SK-N-SH (cell line): ENCODE measurements at regions not wholly inside any gene's neighbourhood (a gene's known extent, or its start where the extent isn't known, plus 50 kb on each side); places are given as distances from the start of the nearest gene placed in this dataset.

Experiments used
- CTCF ChIA-PET: fragments of 300-600, 350-600 bp; formaldehyde crosslinking; extraction: SDS; loops from one replicate; lab custom pipeline; 2021; lab: Yijun Ruan, JAX
- POLR2A ChIA-PET: fragments of 350-600 bp; sonication (Branson Sonifier 250); formaldehyde crosslinking; extraction: SDS; loops from one replicate; lab custom pipeline; 2020; ENCODE audit warnings: antibody characterized with exemption, inconsistent platforms; lab: Yijun Ruan, JAX
- DNase-seq: peaks from one replicate; pipeline ENCODE4 v3.0.0; 2012
- H2AFZ ChIP-seq: fragments of 200-600 bp; sonication (generic); 2 replicates; pipeline ENCODE4 v1.8.1; 2016; ENCODE audit warnings: antibody characterized with exemption, mild to moderate bottlenecking, low read depth
- H3F3A ChIP-seq: fragments of 200-600 bp; sonication (generic); replicated peaks from 2 replicates; pipeline ENCODE3; 2016; ENCODE audit warnings: antibody characterized with exemption, mild to moderate bottlenecking; ENCODE audit not compliant: insufficient read depth
- H3K27ac ChIP-seq, 2 experiments: fragments of 200-500 bp in 1 of 2; fragments of 200-600 bp in 1 of 2; sonication (Bioruptor generic) in 1 of 2; sonication (generic), shearing (Covaris generic) in 1 of 2; 2 replicates each; pipeline versions ENCODE4 v1.5.1 to v1.6.1; 2014 to 2016; ENCODE audit warnings: low read depth in 2 of 2, inconsistent platforms in 1 of 2, low read length in 1 of 2, mild to moderate bottlenecking in 1 of 2, mixed read lengths in 1 of 2
- H3K27me3 ChIP-seq: fragments of 200-600 bp; sonication (generic), shearing (Covaris generic); 2 replicates; pipeline ENCODE4 v1.6.1; 2016; ENCODE audit warnings: mixed run types; ENCODE audit not compliant: insufficient read depth
- H3K36me3 ChIP-seq, 2 experiments: fragments of 200-500 bp in 1 of 2; fragments of 200-600 bp in 1 of 2; sonication (Bioruptor generic) in 1 of 2; sonication (generic) in 1 of 2; replicated peaks in 1 of 2; 2 replicates each; pipeline versions ENCODE3 to v1.5.1; 2014 to 2016; ENCODE audit warnings: low read length in 1 of 2, mild to moderate bottlenecking in 1 of 2; ENCODE audit not compliant: insufficient read depth in 2 of 2, control insufficient read depth in 1 of 2
- H3K4me1 ChIP-seq, 2 experiments: fragments of 200-500 bp in 1 of 2; fragments of 200-600 bp in 1 of 2; sonication (Bioruptor generic) in 1 of 2; sonication (generic), shearing (Covaris generic) in 1 of 2; 2 replicates each; pipeline versions ENCODE4 v1.5.1 to v1.6.1; 2014 to 2016; ENCODE audit warnings: low read depth in 1 of 2, low read length in 1 of 2, mixed run types in 1 of 2; ENCODE audit not compliant: insufficient read depth in 2 of 2, control insufficient read depth in 1 of 2
- H3K4me2 ChIP-seq: fragments of 200-600 bp; sonication (generic), shearing (Covaris generic); 2 replicates; pipeline ENCODE4 v1.6.1; 2017; ENCODE audit warnings: mixed run types
- H3K4me3 ChIP-seq, 2 experiments: fragments of 200-500 bp in 1 of 2; fragments of 200-600 bp in 1 of 2; sonication (Bioruptor generic) in 1 of 2; sonication (generic), shearing (Covaris generic) in 1 of 2; 2 replicates each; pipeline versions ENCODE4 v1.5.1 to v1.8.1; 2014 to 2016; ENCODE audit warnings: low read depth in 2 of 2, inconsistent platforms in 1 of 2, low read length in 1 of 2, mild to moderate bottlenecking in 1 of 2, mixed read lengths in 1 of 2, moderate library complexity in 1 of 2
- H3K79me2 ChIP-seq: fragments of 200-600 bp; sonication (generic); 2 replicates; pipeline ENCODE4 v1.8.1; 2017; ENCODE audit warnings: mild to moderate bottlenecking; ENCODE audit not compliant: insufficient read depth
- H3K9ac ChIP-seq: fragments of 200-600 bp; sonication (generic); 2 replicates; pipeline ENCODE4 v1.6.1; 2017; ENCODE audit warnings: mixed run types
- H3K9me2 ChIP-seq: fragments of 200-600 bp; sonication (generic); 2 replicates; pipeline ENCODE4 v1.6.1; 2017; ENCODE audit warnings: mixed run types
- H3K9me3 ChIP-seq: fragments of 200-600 bp; sonication (generic); 2 replicates; pipeline ENCODE4 v1.6.1; 2017; ENCODE audit warnings: mixed run types, mild to moderate bottlenecking, moderate library complexity
- H4K20me1 ChIP-seq: fragments of 200-600 bp; sonication (generic); 2 replicates; pipeline ENCODE4 v1.6.1; 2017; ENCODE audit warnings: mild to moderate bottlenecking, mixed run types; ENCODE audit not compliant: insufficient read depth
- ELF1 ChIP-seq: IDR thresholded peaks from 2 replicates; pipeline ENCODE4 v1.4.0; 2012
- EZH2phosphoT487 ChIP-seq: fragments of 200-600 bp; sonication (generic); IDR thresholded peaks from 2 replicates; pipeline ENCODE4 v1.6.1; 2017; ENCODE audit warnings: low read depth, mixed run types, mild to moderate bottlenecking, antibody characterized with exemption, moderate library complexity, borderline replicate concordance
- FOXJ3 ChIP-seq: sonication (generic); formaldehyde crosslinking; IDR thresholded peaks from 2 replicates; pipeline ENCODE4 v1.5.1; 2020; ENCODE audit warnings: mild to moderate bottlenecking, missing genetic modification reagents
- FOXM1 ChIP-seq: IDR thresholded peaks from 2 replicates; pipeline ENCODE4 v1.4.0; 2012; ENCODE audit warnings: low read depth, mild to moderate bottlenecking
- GABPA ChIP-seq: IDR thresholded peaks from 2 replicates; pipeline ENCODE4 v1.4.0; 2012; ENCODE audit warnings: low read depth, mild to moderate bottlenecking
- JUND ChIP-seq: IDR thresholded peaks from 2 replicates; pipeline ENCODE4 v1.4.0; 2012
- NRF1 ChIP-seq: IDR thresholded peaks from 2 replicates; pipeline ENCODE4 v1.6.1; 2012; ENCODE audit warnings: low read depth, mild to moderate bottlenecking, low read length
- RAD21 ChIP-seq: IDR thresholded peaks from 2 replicates; pipeline ENCODE4 v1.6.1; 2012; ENCODE audit warnings: mild to moderate bottlenecking, low read length
- RCOR1 ChIP-seq: fragments of 150-350 bp; IDR thresholded peaks from 2 replicates; pipeline ENCODE4 v1.6.1; 2017; ENCODE audit warnings: antibody characterized with exemption, low read length
- SIN3A ChIP-seq: IDR thresholded peaks from 2 replicates; pipeline ENCODE4 v1.6.1; 2012; ENCODE audit warnings: low read depth, mild to moderate bottlenecking, low read length, moderate library complexity, borderline replicate concordance
- SMC3 ChIP-seq: IDR thresholded peaks from 2 replicates; pipeline ENCODE4 v1.6.1; 2012; ENCODE audit warnings: low read depth, low read length, improper control_type of control experiment
- TCF12 ChIP-seq: IDR thresholded peaks from 2 replicates; pipeline ENCODE4 v1.4.0; 2012
- TEAD4 ChIP-seq: IDR thresholded peaks from 2 replicates; pipeline ENCODE4 v1.4.0; 2012; ENCODE audit warnings: mild to moderate bottlenecking, borderline replicate concordance; ENCODE audit not compliant: insufficient read depth
- USF1 ChIP-seq: IDR thresholded peaks from 2 replicates; pipeline ENCODE4 v1.4.0; 2012; ENCODE audit warnings: low read depth, borderline replicate concordance
- WGBS: methylation state at CpG from one replicate; pipeline ENCODE4 v1.1.6; 2017; ENCODE audit warnings: low lambda C conversion rate; 5-methylcytosine and 5-hydroxymethylcytosine counted together
- TF ChIP-seq, protein P1 (sequence below): IDR thresholded peaks from 2 replicates; pipeline ENCODE4 v1.4.0; 2012; ENCODE audit warnings: low read depth, borderline replicate concordance
- TF ChIP-seq, protein P2 (sequence below): IDR thresholded peaks from 2 replicates; pipeline ENCODE4; 2012
- TF ChIP-seq, protein P3 (sequence below): IDR thresholded peaks from 2 replicates; pipeline ENCODE4 v1.6.1; 2012; ENCODE audit warnings: mild to moderate bottlenecking, low read depth, low read length, moderate library complexity
- TF ChIP-seq, protein P4 (sequence below): fragments of 200-600 bp; sonication (generic); IDR thresholded peaks from 2 replicates; pipeline ENCODE4 v1.6.1; 2017; ENCODE audit warnings: antibody characterized with exemption, mild to moderate bottlenecking, moderate library complexity

GRCh38 chr2:150674283-150674682 lies 186.8 kb upstream of the RND3 start (continued):
- TF ChIP-seq, protein P1, sequence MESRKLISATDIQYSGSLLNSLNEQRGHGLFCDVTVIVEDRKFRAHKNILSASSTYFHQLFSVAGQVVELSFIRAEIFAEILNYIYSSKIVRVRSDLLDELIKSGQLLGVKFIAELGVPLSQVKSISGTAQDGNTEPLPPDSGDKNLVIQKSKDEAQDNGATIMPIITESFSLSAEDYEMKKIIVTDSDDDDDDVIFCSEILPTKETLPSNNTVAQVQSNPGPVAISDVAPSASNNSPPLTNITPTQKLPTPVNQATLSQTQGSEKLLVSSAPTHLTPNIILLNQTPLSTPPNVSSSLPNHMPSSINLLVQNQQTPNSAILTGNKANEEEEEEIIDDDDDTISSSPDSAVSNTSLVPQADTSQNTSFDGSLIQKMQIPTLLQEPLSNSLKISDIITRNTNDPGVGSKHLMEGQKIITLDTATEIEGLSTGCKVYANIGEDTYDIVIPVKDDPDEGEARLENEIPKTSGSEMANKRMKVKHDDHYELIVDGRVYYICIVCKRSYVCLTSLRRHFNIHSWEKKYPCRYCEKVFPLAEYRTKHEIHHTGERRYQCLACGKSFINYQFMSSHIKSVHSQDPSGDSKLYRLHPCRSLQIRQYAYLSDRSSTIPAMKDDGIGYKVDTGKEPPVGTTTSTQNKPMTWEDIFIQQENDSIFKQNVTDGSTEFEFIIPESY: no peak
- TF ChIP-seq JUND (peak; percentile 39; the same call in 1 of the 2 replicates), FOXJ3 (no peak), TCF12 (peak; percentile 84), RAD21 (no peak)

- Histone ChIP-seq H2AFZ (no peak overlapping the region), H3K36me3 (no peaks in the 10 kb centered on the region), H4K20me1 (no peaks in the 10 kb centered on the region), H3K9me3 (no peaks in the 10 kb centered on the region), H3K79me2 (no peaks in the 10 kb centered on the region), H3K9ac (no peak overlapping the region), H3F3A (peaks cover 6% of the 10 kb centered on the region), H3K4me3 (no peak overlapping the region), H3K27ac (no peak overlapping the region), H3K9me2 (no peaks in the 10 kb centered on the region), H3K4me1 (no peaks in the 10 kb centered on the region; a peak in 1 of 4 replicates), H3K27me3 (no peaks in the 10 kb centered on the region), H3K4me2 (no peak overlapping the region)
- TF ChIP-seq, protein P2, sequence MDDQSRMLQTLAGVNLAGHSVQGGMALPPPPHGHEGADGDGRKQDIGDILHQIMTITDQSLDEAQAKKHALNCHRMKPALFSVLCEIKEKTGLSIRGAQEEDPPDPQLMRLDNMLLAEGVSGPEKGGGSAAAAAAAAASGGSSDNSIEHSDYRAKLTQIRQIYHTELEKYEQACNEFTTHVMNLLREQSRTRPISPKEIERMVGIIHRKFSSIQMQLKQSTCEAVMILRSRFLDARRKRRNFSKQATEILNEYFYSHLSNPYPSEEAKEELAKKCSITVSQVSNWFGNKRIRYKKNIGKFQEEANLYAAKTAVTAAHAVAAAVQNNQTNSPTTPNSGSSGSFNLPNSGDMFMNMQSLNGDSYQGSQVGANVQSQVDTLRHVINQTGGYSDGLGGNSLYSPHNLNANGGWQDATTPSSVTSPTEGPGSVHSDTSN: no peak
- TF ChIP-seq GABPA (no peak), EZH2phosphoT487 (no peak), USF1 (no peak), RCOR1 (no peak), NRF1 (no peak), ELF1 (no peak), FOXM1 (no peak), TEAD4 (no peak), TCF12 (no peak), FOXJ3 (no peak), SIN3A (no peak), SMC3 (no peak)
- TF ChIP-seq, protein P3, sequence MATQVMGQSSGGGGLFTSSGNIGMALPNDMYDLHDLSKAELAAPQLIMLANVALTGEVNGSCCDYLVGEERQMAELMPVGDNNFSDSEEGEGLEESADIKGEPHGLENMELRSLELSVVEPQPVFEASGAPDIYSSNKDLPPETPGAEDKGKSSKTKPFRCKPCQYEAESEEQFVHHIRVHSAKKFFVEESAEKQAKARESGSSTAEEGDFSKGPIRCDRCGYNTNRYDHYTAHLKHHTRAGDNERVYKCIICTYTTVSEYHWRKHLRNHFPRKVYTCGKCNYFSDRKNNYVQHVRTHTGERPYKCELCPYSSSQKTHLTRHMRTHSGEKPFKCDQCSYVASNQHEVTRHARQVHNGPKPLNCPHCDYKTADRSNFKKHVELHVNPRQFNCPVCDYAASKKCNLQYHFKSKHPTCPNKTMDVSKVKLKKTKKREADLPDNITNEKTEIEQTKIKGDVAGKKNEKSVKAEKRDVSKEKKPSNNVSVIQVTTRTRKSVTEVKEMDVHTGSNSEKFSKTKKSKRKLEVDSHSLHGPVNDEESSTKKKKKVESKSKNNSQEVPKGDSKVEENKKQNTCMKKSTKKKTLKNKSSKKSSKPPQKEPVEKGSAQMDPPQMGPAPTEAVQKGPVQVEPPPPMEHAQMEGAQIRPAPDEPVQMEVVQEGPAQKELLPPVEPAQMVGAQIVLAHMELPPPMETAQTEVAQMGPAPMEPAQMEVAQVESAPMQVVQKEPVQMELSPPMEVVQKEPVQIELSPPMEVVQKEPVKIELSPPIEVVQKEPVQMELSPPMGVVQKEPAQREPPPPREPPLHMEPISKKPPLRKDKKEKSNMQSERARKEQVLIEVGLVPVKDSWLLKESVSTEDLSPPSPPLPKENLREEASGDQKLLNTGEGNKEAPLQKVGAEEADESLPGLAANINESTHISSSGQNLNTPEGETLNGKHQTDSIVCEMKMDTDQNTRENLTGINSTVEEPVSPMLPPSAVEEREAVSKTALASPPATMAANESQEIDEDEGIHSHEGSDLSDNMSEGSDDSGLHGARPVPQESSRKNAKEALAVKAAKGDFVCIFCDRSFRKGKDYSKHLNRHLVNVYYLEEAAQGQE: no peak
- TF ChIP-seq, protein P4, sequence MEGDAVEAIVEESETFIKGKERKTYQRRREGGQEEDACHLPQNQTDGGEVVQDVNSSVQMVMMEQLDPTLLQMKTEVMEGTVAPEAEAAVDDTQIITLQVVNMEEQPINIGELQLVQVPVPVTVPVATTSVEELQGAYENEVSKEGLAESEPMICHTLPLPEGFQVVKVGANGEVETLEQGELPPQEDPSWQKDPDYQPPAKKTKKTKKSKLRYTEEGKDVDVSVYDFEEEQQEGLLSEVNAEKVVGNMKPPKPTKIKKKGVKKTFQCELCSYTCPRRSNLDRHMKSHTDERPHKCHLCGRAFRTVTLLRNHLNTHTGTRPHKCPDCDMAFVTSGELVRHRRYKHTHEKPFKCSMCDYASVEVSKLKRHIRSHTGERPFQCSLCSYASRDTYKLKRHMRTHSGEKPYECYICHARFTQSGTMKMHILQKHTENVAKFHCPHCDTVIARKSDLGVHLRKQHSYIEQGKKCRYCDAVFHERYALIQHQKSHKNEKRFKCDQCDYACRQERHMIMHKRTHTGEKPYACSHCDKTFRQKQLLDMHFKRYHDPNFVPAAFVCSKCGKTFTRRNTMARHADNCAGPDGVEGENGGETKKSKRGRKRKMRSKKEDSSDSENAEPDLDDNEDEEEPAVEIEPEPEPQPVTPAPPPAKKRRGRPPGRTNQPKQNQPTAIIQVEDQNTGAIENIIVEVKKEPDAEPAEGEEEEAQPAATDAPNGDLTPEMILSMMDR: no peak
- DNase-seq: no peak
- ChIA-PET POLR2A (no interaction called here), CTCF (no interaction called here)
- 95% methylated on average over 2 of the region's 2 CpGs for WGBS
Observed at GRCh38 chr2:150672311-150672710, 184.8 kb upstream of the RND3 start.
